Suprapubic skin (tissue), 3 donors: ENCODE measurements at regions not wholly inside any gene's neighbourhood (a gene's known extent, or its start where the extent isn't known, plus 50 kb on each side); places are given as distances from the start of the nearest gene placed in this dataset.
"Not testable (repeated sequence)": the region's sequence is repeated elsewhere in the genome, so short reads cannot be mapped to it uniquely, and the experiment has no call there.

Source experiments
- CTCF ChIP-seq, 2 donors: fragments of 200-600 bp in 1 of 2; fragments of 450-650 bp in 1 of 2; sonication (generic) in 1 of 2; IDR thresholded peaks; one replicate each; pipeline ENCODE4 v1.5.1; 2016 to 2019; ENCODE audit warnings: antibody characterized with exemption in 2 of 2, mild to moderate bottlenecking in 1 of 2, moderate library complexity in 1 of 2
- POLR2A ChIP-seq, 2 donors: fragments of 450-650 bp; IDR thresholded peaks; one replicate each; pipeline ENCODE4 v1.6.1; 2017; ENCODE audit warnings: antibody characterized with exemption in 2 of 2, mild to moderate bottlenecking in 2 of 2, moderate library complexity in 2 of 2

GRCh38 chr17:45644637-45645036 is 139.5 kb upstream of the CRHR1 start:
- TF ChIP-seq CTCF, POLR2A (IDR thresholded peaks at IDR 0.05): not testable (repeated sequence)
